WERI-Rb-1 (cell line): ENCODE measurements at regions not wholly inside any gene's neighbourhood (a gene's known extent, or its start where the extent isn't known, plus 50 kb on each side); places are given as distances from the start of the nearest gene placed in this dataset.

Experiments used
- DNase-seq: peaks from one replicate; pipeline ENCODE4 v3.0.0-alpha.2; 2020
- H3K27ac ChIP-seq: fragments of 250-450 bp; sonication (Bioruptor Pico); 2 replicates; pipeline ENCODE4 v1.5.1; 2020; ENCODE audit warnings: mild to moderate bottlenecking, moderate library complexity
- H3K27me3 ChIP-seq: fragments of 250-450 bp; sonication (Bioruptor Pico); 2 replicates; pipeline ENCODE4 v1.5.1; 2021; ENCODE audit warnings: mild to moderate bottlenecking, low read depth, moderate library complexity; ENCODE audit not compliant: insufficient read depth, severe bottlenecking
- H3K36me3 ChIP-seq: fragments of 250-450 bp; sonication (Bioruptor Pico); 2 replicates; pipeline ENCODE4 v1.5.1; 2020; ENCODE audit warnings: mild to moderate bottlenecking, moderate library complexity
- H3K4me3 ChIP-seq: 2 replicates; pipeline ENCODE4 v1.5.1; 2011; ENCODE audit warnings: low read depth, mild to moderate bottlenecking, control low read depth, low read length
- H3K9me3 ChIP-seq: fragments of 250-450 bp; sonication (Bioruptor Pico); 2 replicates; pipeline ENCODE4 v1.5.1; 2021; ENCODE audit warnings: mild to moderate bottlenecking, moderate library complexity; ENCODE audit not compliant: severe bottlenecking
- TF ChIP-seq, protein P1 (sequence below): IDR thresholded peaks from 2 replicates; pipeline ENCODE4 v1.5.1; 2011; ENCODE audit warnings: low read depth, mild to moderate bottlenecking, control low read depth, inconsistent platforms, low read length

DNA sequence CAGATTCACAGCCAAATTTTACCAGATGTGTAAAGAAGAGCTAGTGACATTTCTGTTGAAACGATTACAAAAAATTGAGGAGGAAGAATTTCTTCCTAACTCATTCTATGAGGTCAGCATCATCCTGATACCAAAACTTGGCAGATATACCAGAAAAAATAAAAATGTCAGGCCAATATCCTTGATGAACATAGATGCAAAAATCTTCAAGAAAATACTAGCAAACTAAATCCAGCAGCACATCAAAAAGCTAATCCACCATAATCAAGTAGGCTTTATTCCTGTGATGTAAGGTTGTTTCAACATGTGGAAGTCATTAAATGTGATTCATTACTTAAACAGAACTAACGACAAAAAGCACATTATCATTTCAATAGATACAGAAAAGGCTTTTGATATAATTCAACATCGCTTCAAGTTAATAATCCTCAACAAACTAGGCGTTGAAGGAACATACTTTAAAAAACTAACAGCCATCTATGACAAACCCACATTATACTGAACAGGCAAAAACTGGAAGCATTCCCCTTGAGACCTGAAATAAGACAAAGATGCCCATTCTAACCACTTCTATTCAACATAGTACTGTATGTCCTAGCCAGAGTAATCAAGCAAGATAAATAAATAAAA, 807.7 kb upstream of the ZWINT start:
- H3K36me3 ChIP-seq, result no peaks in the 10 kb centered on the region
- no peak for DNase-seq
- H3K27ac ChIP-seq, result no peak overlapping the region
- no peaks in the 10 kb centered on the region for H3K27me3 ChIP-seq
- H3K9me3 ChIP-seq, result no peaks in the 10 kb centered on the region
- TF ChIP-seq, protein P1, sequence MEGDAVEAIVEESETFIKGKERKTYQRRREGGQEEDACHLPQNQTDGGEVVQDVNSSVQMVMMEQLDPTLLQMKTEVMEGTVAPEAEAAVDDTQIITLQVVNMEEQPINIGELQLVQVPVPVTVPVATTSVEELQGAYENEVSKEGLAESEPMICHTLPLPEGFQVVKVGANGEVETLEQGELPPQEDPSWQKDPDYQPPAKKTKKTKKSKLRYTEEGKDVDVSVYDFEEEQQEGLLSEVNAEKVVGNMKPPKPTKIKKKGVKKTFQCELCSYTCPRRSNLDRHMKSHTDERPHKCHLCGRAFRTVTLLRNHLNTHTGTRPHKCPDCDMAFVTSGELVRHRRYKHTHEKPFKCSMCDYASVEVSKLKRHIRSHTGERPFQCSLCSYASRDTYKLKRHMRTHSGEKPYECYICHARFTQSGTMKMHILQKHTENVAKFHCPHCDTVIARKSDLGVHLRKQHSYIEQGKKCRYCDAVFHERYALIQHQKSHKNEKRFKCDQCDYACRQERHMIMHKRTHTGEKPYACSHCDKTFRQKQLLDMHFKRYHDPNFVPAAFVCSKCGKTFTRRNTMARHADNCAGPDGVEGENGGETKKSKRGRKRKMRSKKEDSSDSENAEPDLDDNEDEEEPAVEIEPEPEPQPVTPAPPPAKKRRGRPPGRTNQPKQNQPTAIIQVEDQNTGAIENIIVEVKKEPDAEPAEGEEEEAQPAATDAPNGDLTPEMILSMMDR, result no peak
- H3K4me3 ChIP-seq, result no peak overlapping the region

DNA sequence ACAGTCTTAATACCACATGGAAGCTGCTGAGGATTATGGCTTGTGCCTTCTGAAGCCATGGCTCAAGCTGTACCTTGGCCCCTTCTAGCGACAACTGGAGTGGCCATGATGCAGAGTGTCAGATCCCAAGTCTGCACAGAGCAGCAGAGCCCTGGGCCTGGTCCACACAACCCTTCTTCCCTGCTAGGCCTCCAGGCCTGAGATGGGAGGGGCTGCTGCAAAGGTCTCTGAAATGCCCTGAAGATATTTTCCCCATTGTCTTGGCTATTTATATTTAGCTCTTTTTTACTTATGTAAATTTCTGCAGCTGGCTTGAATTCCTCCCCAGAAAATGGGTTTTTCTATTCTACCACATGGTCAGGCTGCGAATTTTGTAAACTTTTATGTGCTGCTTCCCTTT, 804.6 kb upstream of the ZWINT start:
- DNase-seq, result no peak
- Histone ChIP-seq H3K36me3 (no peaks in the 10 kb centered on the region), H3K4me3 (no peak overlapping the region), H3K27me3 (no peaks in the 10 kb centered on the region), H3K27ac (no peak overlapping the region), H3K9me3 (no peaks in the 10 kb centered on the region)
- TF ChIP-seq, protein P1, result no peak

DNA sequence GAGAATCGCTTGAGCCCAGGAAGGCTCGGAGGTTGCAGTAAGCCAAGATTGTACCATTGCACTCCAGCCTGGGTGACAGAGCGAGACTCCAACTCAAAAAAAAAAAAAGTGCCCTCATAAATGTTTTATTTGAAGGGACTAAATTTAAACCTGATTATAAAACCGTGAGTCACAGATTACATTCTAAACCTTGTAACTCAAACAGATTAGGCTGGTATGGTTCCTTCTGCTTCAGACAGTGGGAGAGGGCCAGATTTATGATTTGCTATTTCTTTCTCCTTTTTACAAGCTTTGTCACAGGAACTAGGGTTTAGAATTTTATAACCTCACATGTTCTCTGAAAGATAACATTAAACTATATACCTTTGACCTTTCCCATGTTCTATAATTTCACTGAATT, 801.2 kb upstream of the ZWINT start:
- TF ChIP-seq, protein P1, result no peak
- no peak overlapping the region for H3K4me3 ChIP-seq
- H3K9me3 ChIP-seq, result no peaks in the 10 kb centered on the region
- H3K27me3 ChIP-seq, result no peaks in the 10 kb centered on the region
- DNase-seq, result no peak
- no peaks in the 10 kb centered on the region for H3K36me3 ChIP-seq
- H3K27ac ChIP-seq, result no peak overlapping the region

DNA sequence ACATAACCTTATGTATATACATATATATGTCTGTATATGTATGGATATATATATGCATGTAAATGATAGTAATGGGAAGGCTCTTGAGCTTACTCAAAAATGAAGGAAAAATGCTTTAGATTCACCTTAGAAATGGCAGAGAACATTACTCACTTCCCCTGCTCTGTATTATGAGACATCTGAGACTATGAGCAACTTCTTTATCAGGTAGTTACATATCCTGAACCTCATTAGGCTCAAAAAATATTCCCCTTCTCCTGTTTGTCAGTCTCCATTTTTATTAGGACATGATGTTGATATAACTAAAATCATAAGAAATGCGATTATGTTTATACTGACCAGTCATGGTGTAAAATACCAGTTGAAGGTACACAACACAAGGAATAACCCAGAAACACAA, 800.1 kb upstream of the ZWINT start:
- H3K36me3 ChIP-seq, result no peaks in the 10 kb centered on the region
- no peak for DNase-seq
- no peak overlapping the region for H3K27ac ChIP-seq
- no peaks in the 10 kb centered on the region for H3K9me3 ChIP-seq
- TF ChIP-seq, protein P1, result no peak
- H3K4me3 ChIP-seq, result no peak overlapping the region
- H3K27me3 ChIP-seq, result no peaks in the 10 kb centered on the region

DNA sequence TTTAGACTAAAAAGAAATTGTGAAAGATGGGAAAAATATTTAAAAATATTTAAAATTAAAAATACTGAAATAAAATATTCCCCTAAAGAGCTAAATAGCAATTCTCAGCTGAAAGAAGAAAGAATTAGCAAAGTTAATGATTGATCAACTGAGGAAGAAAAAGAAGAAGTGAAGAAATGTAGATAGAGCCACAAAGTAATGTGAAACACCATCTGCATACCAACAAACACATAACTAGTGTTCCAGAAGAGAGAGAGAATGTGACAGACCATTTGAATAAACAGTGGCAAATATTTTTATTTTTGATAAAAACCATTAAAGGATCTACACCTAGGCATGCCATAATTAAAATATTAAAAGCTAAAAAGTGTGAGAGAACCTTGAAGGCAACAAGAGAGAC, 784.5 kb upstream of the ZWINT start:
- Histone ChIP-seq H3K27me3 (no peaks in the 10 kb centered on the region), H3K36me3 (no peaks in the 10 kb centered on the region), H3K4me3 (no peak overlapping the region), H3K9me3 (no peaks in the 10 kb centered on the region), H3K27ac (no peak overlapping the region)
- TF ChIP-seq, protein P1, result no peak
- no peak for DNase-seq

DNA sequence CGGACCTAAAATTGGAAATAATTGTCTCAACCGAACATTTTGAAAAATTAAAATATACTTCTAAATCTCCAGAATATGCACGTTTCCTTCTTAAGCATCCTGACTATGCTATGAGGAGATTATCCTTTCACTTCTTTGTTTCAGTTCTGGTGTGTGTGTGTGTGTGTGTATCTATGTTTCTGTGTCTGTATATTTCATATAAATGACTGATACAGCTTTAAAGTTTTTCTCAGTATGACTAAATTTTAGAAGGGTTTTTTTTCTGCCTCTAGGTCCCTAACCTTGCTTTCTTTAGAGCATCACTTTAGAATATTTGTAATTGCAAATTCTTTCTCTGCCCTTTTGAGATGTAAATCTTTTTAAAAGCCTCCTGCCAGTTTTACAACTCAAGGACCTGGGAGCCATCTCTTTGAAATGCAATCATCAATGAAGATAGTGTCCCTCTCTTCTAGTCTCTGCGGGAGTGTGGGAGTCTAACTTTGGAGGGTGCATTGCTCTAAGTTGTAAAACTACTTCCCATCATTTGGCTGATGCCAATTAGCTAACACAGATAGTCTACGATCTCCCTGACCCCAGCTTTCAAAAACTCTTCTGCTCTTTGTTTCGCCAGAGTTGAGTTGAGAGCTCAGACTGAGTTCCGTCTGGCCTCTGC, 782.0 kb upstream of the ZWINT start:
- Histone ChIP-seq H3K27me3 (no peaks in the 10 kb centered on the region), H3K4me3 (no peak overlapping the region), H3K36me3 (no peaks in the 10 kb centered on the region), H3K27ac (no peak overlapping the region), H3K9me3 (no peaks in the 10 kb centered on the region)
- TF ChIP-seq, protein P1, result no peak
- DNase-seq, result no peak
